D721Med (cell line): ENCODE measurements at regions not wholly inside any gene's neighbourhood (a gene's known extent, or its start where the extent isn't known, plus 50 kb on each side); places are given as distances from the start of the nearest gene placed in this dataset.

Experiments
- DNase-seq: peaks from one replicate; pipeline ENCODE4 v3.0.0; 2011; ENCODE audit warnings: low spot score; ENCODE audit not compliant: insufficient read length
- FAIRE-seq: peaks from 2 replicates; lab custom pipeline; 2011; peaks lifted over from hg19 to GRCh38; lab: Jason Lieb, UNC
- CTCF ChIP-seq: IDR thresholded peaks from 2 replicates; pipeline ENCODE4 v1.5.1; 2012; ENCODE audit warnings: mild to moderate bottlenecking, control low read depth; ENCODE audit not compliant: insufficient read depth; ENCODE audit errors: missing control alignments

GRCh38 chr17:34125921-34126320, 129.2 kb upstream of the CCL2 start:
- no peak for TF ChIP-seq CTCF
- no peak for DNase-seq
- no peak for FAIRE-seq

- TF ChIP-seq CTCF: no peak
- FAIRE-seq (no peak), DNase-seq (no peak)
These were observed 128.6 kb upstream of the CCL2 start for GRCh38 chr17:34126496-34126895.

GRCh38 chr17:34126965-34127364, 128.1 kb upstream of the CCL2 start:
- no peak for FAIRE-seq
- TF ChIP-seq CTCF: no peak
- no peak for DNase-seq

GRCh38 chr17:34130544-34130943, 124.5 kb upstream of the CCL2 start:
- TF ChIP-seq CTCF: no peak
- FAIRE-seq: no peak
- DNase-seq: no peak

- no peak for TF ChIP-seq CTCF
- FAIRE-seq (no peak), DNase-seq (no peak)
These were observed 123.7 kb upstream of the CCL2 start for GRCh38 chr17:34131386-34131785.

- no peak for TF ChIP-seq CTCF
- FAIRE-seq (no peak), DNase-seq (no peak)
These were observed 121.7 kb upstream of the CCL2 start for GRCh38 chr17:34133350-34133749.

GRCh38 chr17:34135841-34136240, 119.2 kb upstream of the CCL2 start:
- FAIRE-seq (no peak), DNase-seq (no peak)
- no peak for TF ChIP-seq CTCF
